Body of pancreas (tissue), 4 donors: ENCODE measurements at regions not wholly inside any gene's neighbourhood (a gene's known extent, or its start where the extent isn't known, plus 50 kb on each side); places are given as distances from the start of the nearest gene placed in this dataset.

ENCODE experiments used
- CTCF ChIP-seq, 7 experiments: fragments of 450-650 bp in 4 of 7; fragments of 200-600 bp in 3 of 7; sonication (generic) in 3 of 7; IDR thresholded peaks; one replicate each; pipeline ENCODE4 v1.5.1; 2016 to 2019; ENCODE audit warnings: antibody characterized with exemption in 7 of 7
- POLR2A ChIP-seq, 3 donors: fragments of 450-650 bp; IDR thresholded peaks; one replicate each; pipeline ENCODE4 v1.6.1; 2016; ENCODE audit warnings: antibody characterized with exemption in 3 of 3, mild to moderate bottlenecking in 2 of 3

GRCh38 chr1:103917795-103918194 is 168.1 kb downstream of the AMY1C start:
- TF ChIP-seq CTCF (IDR thresholded peaks at IDR 0.05) (no peak), POLR2A (IDR thresholded peaks at IDR 0.05) (no peak)
